ENCODE measurements at regions not wholly inside any gene's neighbourhood (a gene's known extent, or its start where the extent isn't known, plus 50 kb on each side); places are given as distances from the start of the nearest gene placed in this dataset.

- peak; percentile 6 to 32 (median 22) for DNase-seq (ENCODE audit: low read depth in 4 of 4, low spot score in 3 of 4)
These were observed 147.0 kb upstream of the SLCO3A1 start for GRCh38 chr15:91706322-91707032.

GRCh38 chr15:91710080-91710698, 143.3 kb upstream of the SLCO3A1 start:
- no peak for DNase-seq (ENCODE audit: low read depth in 4 of 4, low spot score in 3 of 4)

GRCh38 chr15:91711384-91712033, 142.0 kb upstream of the SLCO3A1 start:
- DNase-seq (ENCODE audit: low read depth in 4 of 4, low spot score in 3 of 4) = no peak

- no peak for DNase-seq (ENCODE audit: low read depth in 4 of 4, low spot score in 3 of 4)
These were observed 141.2 kb upstream of the SLCO3A1 start for GRCh38 chr15:91712286-91712685.

- no peak for DNase-seq (ENCODE audit: low read depth in 4 of 4, low spot score in 3 of 4)
These were observed 137.0 kb upstream of the SLCO3A1 start for GRCh38 chr15:91716536-91716935.

GRCh38 chr15:91717811-91718210, 135.7 kb upstream of the SLCO3A1 start:
- DNase-seq (ENCODE audit: low read depth in 4 of 4, low spot score in 3 of 4) = no peak

- DNase-seq (ENCODE audit: low read depth in 4 of 4, low spot score in 3 of 4) = no peak
These were observed 129.5 kb upstream of the SLCO3A1 start for GRCh38 chr15:91723959-91724358.

- no peak for DNase-seq (ENCODE audit: low read depth in 4 of 4, low spot score in 3 of 4)
These were observed 119.8 kb upstream of the SLCO3A1 start for GRCh38 chr15:91733661-91734060.

- no peak for DNase-seq (ENCODE audit: low read depth in 4 of 4, low spot score in 3 of 4)
These were observed 116.2 kb upstream of the SLCO3A1 start for GRCh38 chr15:91737151-91737818.

GRCh38 chr15:91741986-91742385, 111.5 kb upstream of the SLCO3A1 start:
- no peak for DNase-seq (ENCODE audit: low read depth in 4 of 4, low spot score in 3 of 4)

- DNase-seq (ENCODE audit: low read depth in 4 of 4, low spot score in 3 of 4) = no peak
These were observed 101.9 kb upstream of the SLCO3A1 start for GRCh38 chr15:91751611-91752010.

- DNase-seq (ENCODE audit: low read depth in 4 of 4, low spot score in 3 of 4) = no peak
These were observed 101.3 kb upstream of the SLCO3A1 start for GRCh38 chr15:91752081-91752785.

GRCh38 chr15:91759560-91759959, 93.9 kb upstream of the SLCO3A1 start:
- no peak for DNase-seq (ENCODE audit: low read depth in 4 of 4, low spot score in 3 of 4)

- no peak for DNase-seq (ENCODE audit: low read depth in 4 of 4, low spot score in 3 of 4)
These were observed 87.8 kb upstream of the SLCO3A1 start for GRCh38 chr15:91765660-91766059.

GRCh38 chr15:91769476-91769875, 84.0 kb upstream of the SLCO3A1 start:
- no peak for DNase-seq (ENCODE audit: low read depth in 4 of 4, low spot score in 3 of 4)

GRCh38 chr15:91769894-91770293, 83.6 kb upstream of the SLCO3A1 start:
- DNase-seq (ENCODE audit: low read depth in 4 of 4, low spot score in 3 of 4) = no peak

GRCh38 chr15:91776104-91776503, 77.4 kb upstream of the SLCO3A1 start:
- no peak for DNase-seq (ENCODE audit: low read depth in 4 of 4, low spot score in 3 of 4)

- DNase-seq (ENCODE audit: low read depth in 4 of 4, low spot score in 3 of 4) = no peak
These were observed 73.5 kb upstream of the SLCO3A1 start for GRCh38 chr15:91779960-91780359.

GRCh38 chr15:91780387-91780786, 73.1 kb upstream of the SLCO3A1 start:
- DNase-seq (ENCODE audit: low read depth in 4 of 4, low spot score in 3 of 4) = no peak

GRCh38 chr15:91782221-91782620, 71.3 kb upstream of the SLCO3A1 start:
- DNase-seq (ENCODE audit: low read depth in 4 of 4, low spot score in 3 of 4) = no peak

GRCh38 chr15:91783008-91783407, 70.5 kb upstream of the SLCO3A1 start:
- no peak for DNase-seq (ENCODE audit: low read depth in 4 of 4, low spot score in 3 of 4)
